SK-N-SH treated with all-trans-retinoic acid at 6 μM for 48 hours (cell line): ENCODE measurements at regions not wholly inside any gene's neighbourhood (a gene's known extent, or its start where the extent isn't known, plus 50 kb on each side); places are given as distances from the start of the nearest gene placed in this dataset.

Experiments
- ATAC-seq: fragments of 200-7000 bp; cut with Tn5 transposase; 3 replicates; pipeline ENCODE4 v1.9.1; 2020; ENCODE audit warnings: mild to moderate bottlenecking, moderate library complexity
- ARNTL ChIP-seq: fragments of 450-650 bp; formaldehyde crosslinking; IDR thresholded peaks from 2 replicates; pipeline ENCODE4 v1.5.0; 2020; ENCODE audit warnings: low read depth, mild to moderate bottlenecking, moderate library complexity, borderline replicate concordance
- BACH2 ChIP-seq: fragments of 250-450 bp; sonication (Bioruptor Pico); IDR thresholded peaks from 2 replicates; pipeline ENCODE4 v1.9.0; 2021; ENCODE audit warnings: mild to moderate bottlenecking, borderline replicate concordance
- CREB5 ChIP-seq: fragments of 250-450 bp; sonication (Bioruptor Pico); IDR thresholded peaks from 2 replicates; pipeline ENCODE4 v1.5.1; 2020; ENCODE audit warnings: low read depth, mild to moderate bottlenecking, moderate library complexity
- CSDC2 ChIP-seq: fragments of 250-450 bp; sonication (Bioruptor Pico); IDR thresholded peaks from 2 replicates; pipeline ENCODE4 v1.5.0; 2020; ENCODE audit warnings: mild to moderate bottlenecking, moderate library complexity
- CSRNP3 ChIP-seq: fragments of 250-450 bp; sonication (Bioruptor Pico); IDR thresholded peaks from 2 replicates; pipeline ENCODE4 v1.5.1; 2021; ENCODE audit warnings: mild to moderate bottlenecking, moderate library complexity
- ESRRG ChIP-seq: fragments of 250-450 bp; sonication (Bioruptor Pico); IDR thresholded peaks from 2 replicates; pipeline ENCODE4 v1.6.1; 2021; ENCODE audit warnings: mild to moderate bottlenecking
- ISL1 ChIP-seq: fragments of 250-450 bp; sonication (Bioruptor Pico); IDR thresholded peaks from 2 replicates; pipeline ENCODE4 v2.1.2; 2022; ENCODE audit warnings: mild to moderate bottlenecking, moderate library complexity
- OSR1 ChIP-seq: fragments of 250-450 bp; sonication (Bioruptor Pico); IDR thresholded peaks from 2 replicates; pipeline ENCODE4 v1.8.0; 2022; ENCODE audit warnings: moderate library complexity, mild to moderate bottlenecking, inconsistent platforms
- PATZ1 ChIP-seq: fragments of 250-450 bp; sonication (Bioruptor Pico); IDR thresholded peaks from 2 replicates; pipeline ENCODE4 v1.8.0; 2020; ENCODE audit warnings: mild to moderate bottlenecking, moderate library complexity, borderline replicate concordance
- POU6F1 ChIP-seq: fragments of 250-450 bp; sonication (Bioruptor Pico); IDR thresholded peaks from 2 replicates; pipeline ENCODE4 v1.8.0; 2021; ENCODE audit warnings: low read depth, mild to moderate bottlenecking, moderate library complexity, borderline replicate concordance
- PPARA ChIP-seq: fragments of 250-450 bp; sonication (Bioruptor Pico); IDR thresholded peaks from 2 replicates; pipeline ENCODE4 v1.5.0; 2020; ENCODE audit warnings: mild to moderate bottlenecking, borderline replicate concordance
- RARB ChIP-seq: fragments of 250-450 bp; sonication (Bioruptor Pico); IDR thresholded peaks from 2 replicates; pipeline ENCODE4 v1.8.0; 2021; ENCODE audit warnings: mild to moderate bottlenecking, moderate library complexity
- SNAI2 ChIP-seq: fragments of 250-450 bp; sonication (Bioruptor Pico); IDR thresholded peaks from 2 replicates; pipeline ENCODE4 v1.5.0; 2020; ENCODE audit warnings: mild to moderate bottlenecking, moderate library complexity
- TCF4 ChIP-seq: fragments of 250-450 bp; sonication (Bioruptor Pico); IDR thresholded peaks from 2 replicates; pipeline ENCODE4 v1.8.0; 2021; ENCODE audit warnings: mild to moderate bottlenecking, moderate library complexity, borderline replicate concordance
- TOX ChIP-seq: fragments of 250-450 bp; sonication (Bioruptor Pico); IDR thresholded peaks from 2 replicates; pipeline ENCODE4 v1.8.0; 2021; ENCODE audit warnings: mild to moderate bottlenecking, moderate library complexity, borderline replicate concordance
- TSHZ2 ChIP-seq: fragments of 250-450 bp; sonication (Bioruptor Pico); IDR thresholded peaks from 2 replicates; pipeline ENCODE4 v1.5.0; 2020; ENCODE audit warnings: mild to moderate bottlenecking, moderate library complexity
- ZC3H10 ChIP-seq: fragments of 250-450 bp; sonication (Bioruptor Pico); IDR thresholded peaks from 2 replicates; pipeline ENCODE4 v1.5.1; 2021; ENCODE audit warnings: mild to moderate bottlenecking, moderate library complexity
- ZFP30 ChIP-seq: fragments of 450-650 bp; formaldehyde crosslinking; IDR thresholded peaks from 2 replicates; pipeline ENCODE4 v1.5.0; 2022; ENCODE audit warnings: mild to moderate bottlenecking, moderate library complexity
- ZNF565 ChIP-seq: fragments of 450-650 bp; formaldehyde crosslinking; conservative IDR thresholded peaks from 2 replicates; pipeline ENCODE4 v1.5.0; 2020; ENCODE audit warnings: low read depth, mild to moderate bottlenecking, moderate library complexity
- ZNF70 ChIP-seq: fragments of 450-650 bp; formaldehyde crosslinking; IDR thresholded peaks from 2 replicates; pipeline ENCODE4 v1.5.0; 2020; ENCODE audit warnings: mild to moderate bottlenecking, moderate library complexity
- ZNF8 ChIP-seq: fragments of 450-650 bp; formaldehyde crosslinking; IDR thresholded peaks from 2 replicates; pipeline ENCODE4 v1.5.0; 2020; ENCODE audit warnings: mild to moderate bottlenecking, moderate library complexity

GRCh38 chr6:3523966-3524365 lies 67.1 kb upstream of the SLC22A23 start:
- TF ChIP-seq ZFP30 (CRISPR knock-in tag) (no peak), SNAI2 (CRISPR knock-in tag) (no peak), RARB (CRISPR knock-in tag) (no peak), CSRNP3 (CRISPR knock-in tag) (no peak), ISL1 (CRISPR knock-in tag) (no peak), TOX (no peak), ESRRG (CRISPR knock-in tag) (no peak), ZNF565 (CRISPR knock-in tag) (no peak), TSHZ2 (CRISPR knock-in tag) (no peak), ARNTL (CRISPR knock-in tag) (no peak), ZNF70 (CRISPR knock-in tag) (no peak), ZC3H10 (CRISPR knock-in tag) (no peak), PPARA (CRISPR knock-in tag) (no peak), TCF4 (no peak), OSR1 (CRISPR knock-in tag) (no peak), BACH2 (no peak), PATZ1 (no peak), ZNF8 (no peak), CSDC2 (CRISPR knock-in tag) (no peak)
- TF ChIP-seq, all 23 proteins: peak for 0
- no peak for ATAC-seq

GRCh38 chr6:3523271-3523670 lies 66.4 kb upstream of the SLC22A23 start:
- no peak for ATAC-seq
- no peak for TF ChIP-seq CREB5 (CRISPR knock-in tag)
- TF ChIP-seq POU6F1 (CRISPR knock-in tag) = no peak
- TF ChIP-seq TSHZ2 (CRISPR knock-in tag) = no peak
- no peak for TF ChIP-seq PPARA (CRISPR knock-in tag)
